ENCODE measurements at regions not wholly inside any gene's neighbourhood (a gene's known extent, or its start where the extent isn't known, plus 50 kb on each side); places are given as distances from the start of the nearest gene placed in this dataset.

- no peak overlapping the region for H3K4me3 ChIP-seq
- peaks cover 18% of the 10 kb centered on the region for H3K9me3 ChIP-seq (replicated peaks)
- intact Hi-C loops (cut with micrococcal nuclease): no loop called here
- no peaks in the 10 kb centered on the region for H3K36me3 ChIP-seq
- no peaks in the 10 kb centered on the region for H3K4me1 ChIP-seq
- no peak for DNase-seq
- no peak overlapping the region for H3K27ac ChIP-seq (replicated peaks)
- H3K27me3 ChIP-seq (ENCODE audit: low read depth): peaks cover 4% of the 10 kb centered on the region
- TF ChIP-seq CTCF (IDR thresholded peaks at IDR 0.05; ENCODE audit: borderline replicate concordance): no peak
Measured at GRCh38 chr7:69502358-69502757, 95.9 kb upstream of the AUTS2 start.

GRCh38 chr7:69504733-69505420, 93.4 kb upstream of the AUTS2 start:
- Histone ChIP-seq H3K4me1 (no peaks in the 10 kb centered on the region), H3K4me3 (no peak overlapping the region), H3K27me3 (ENCODE audit: low read depth) (peaks cover 4% of the 10 kb centered on the region), H3K27ac (replicated peaks) (no peak overlapping the region), H3K36me3 (no peaks in the 10 kb centered on the region), H3K9me3 (replicated peaks) (peaks cover 6% of the 10 kb centered on the region)
- no peak for TF ChIP-seq CTCF (IDR thresholded peaks at IDR 0.05; ENCODE audit: borderline replicate concordance)
- intact Hi-C loops (cut with micrococcal nuclease): no loop called here
- DNase-seq: no peak

GRCh38 chr7:69508736-69509135, 89.5 kb upstream of the AUTS2 start:
- TF ChIP-seq CTCF (IDR thresholded peaks at IDR 0.05; ENCODE audit: borderline replicate concordance): no peak
- Histone ChIP-seq H3K4me3 (no peak overlapping the region), H3K36me3 (no peaks in the 10 kb centered on the region), H3K4me1 (no peaks in the 10 kb centered on the region), H3K27ac (replicated peaks) (no peak overlapping the region), H3K27me3 (ENCODE audit: low read depth) (peaks cover 8% of the 10 kb centered on the region), H3K9me3 (replicated peaks) (peaks cover 6% of the 10 kb centered on the region)
- intact Hi-C loops (cut with micrococcal nuclease): no loop called here
- no peak for DNase-seq

- H3K27me3 ChIP-seq (ENCODE audit: low read depth): peaks cover 8% of the 10 kb centered on the region
- H3K27ac ChIP-seq (replicated peaks): no peak overlapping the region
- H3K36me3 ChIP-seq: no peaks in the 10 kb centered on the region
- peaks cover 6% of the 10 kb centered on the region for H3K9me3 ChIP-seq (replicated peaks)
- no peak overlapping the region for H3K4me3 ChIP-seq
- H3K4me1 ChIP-seq: no peaks in the 10 kb centered on the region
- intact Hi-C loops (cut with micrococcal nuclease): no loop called here
- no peak for DNase-seq
- TF ChIP-seq CTCF (IDR thresholded peaks at IDR 0.05; ENCODE audit: borderline replicate concordance): no peak
Measured at GRCh38 chr7:69510114-69510513, 88.2 kb upstream of the AUTS2 start.

- H3K4me1 ChIP-seq: peaks cover 11% of the 10 kb centered on the region
- no peaks in the 10 kb centered on the region for H3K36me3 ChIP-seq
- TF ChIP-seq CTCF (IDR thresholded peaks at IDR 0.05; ENCODE audit: borderline replicate concordance): no peak
- DNase-seq: no peak
- H3K27ac ChIP-seq (replicated peaks): peak overlapping the region; percentile 44
- intact Hi-C loops (cut with micrococcal nuclease): no loop called here
- peaks cover 8% of the 10 kb centered on the region for H3K27me3 ChIP-seq (ENCODE audit: low read depth)
- H3K4me3 ChIP-seq: no peak overlapping the region
- no peaks in the 10 kb centered on the region for H3K9me3 ChIP-seq (replicated peaks)
Measured at GRCh38 chr7:69515495-69516212, 82.6 kb upstream of the AUTS2 start.
